SK-N-SH (cell line): ENCODE measurements at regions not wholly inside any gene's neighbourhood (a gene's known extent, or its start where the extent isn't known, plus 50 kb on each side); places are given as distances from the start of the nearest gene placed in this dataset.

Experiments
- CTCF ChIA-PET: fragments of 300-600, 350-600 bp; formaldehyde crosslinking; extraction: SDS; loops from one replicate; lab custom pipeline; 2021; lab: Yijun Ruan, JAX
- POLR2A ChIA-PET: fragments of 350-600 bp; sonication (Branson Sonifier 250); formaldehyde crosslinking; extraction: SDS; loops from one replicate; lab custom pipeline; 2020; ENCODE audit warnings: antibody characterized with exemption, inconsistent platforms; lab: Yijun Ruan, JAX
- DNase-seq: peaks from one replicate; pipeline ENCODE4 v3.0.0; 2012
- H2AFZ ChIP-seq: fragments of 200-600 bp; sonication (generic); 2 replicates; pipeline ENCODE4 v1.8.1; 2016; ENCODE audit warnings: antibody characterized with exemption, mild to moderate bottlenecking, low read depth
- H3F3A ChIP-seq: fragments of 200-600 bp; sonication (generic); replicated peaks from 2 replicates; pipeline ENCODE3; 2016; ENCODE audit warnings: antibody characterized with exemption, mild to moderate bottlenecking; ENCODE audit not compliant: insufficient read depth
- H3K27ac ChIP-seq, 2 experiments: fragments of 200-500 bp in 1 of 2; fragments of 200-600 bp in 1 of 2; sonication (Bioruptor generic) in 1 of 2; sonication (generic), shearing (Covaris generic) in 1 of 2; 2 replicates each; pipeline versions ENCODE4 v1.5.1 to v1.6.1; 2014 to 2016; ENCODE audit warnings: low read depth in 2 of 2, inconsistent platforms in 1 of 2, low read length in 1 of 2, mild to moderate bottlenecking in 1 of 2, mixed read lengths in 1 of 2
- H3K27me3 ChIP-seq: fragments of 200-600 bp; sonication (generic), shearing (Covaris generic); 2 replicates; pipeline ENCODE4 v1.6.1; 2016; ENCODE audit warnings: mixed run types; ENCODE audit not compliant: insufficient read depth
- H3K36me3 ChIP-seq, 2 experiments: fragments of 200-500 bp in 1 of 2; fragments of 200-600 bp in 1 of 2; sonication (Bioruptor generic) in 1 of 2; sonication (generic) in 1 of 2; replicated peaks in 1 of 2; 2 replicates each; pipeline versions ENCODE3 to v1.5.1; 2014 to 2016; ENCODE audit warnings: low read length in 1 of 2, mild to moderate bottlenecking in 1 of 2; ENCODE audit not compliant: insufficient read depth in 2 of 2, control insufficient read depth in 1 of 2
- H3K4me1 ChIP-seq, 2 experiments: fragments of 200-500 bp in 1 of 2; fragments of 200-600 bp in 1 of 2; sonication (Bioruptor generic) in 1 of 2; sonication (generic), shearing (Covaris generic) in 1 of 2; 2 replicates each; pipeline versions ENCODE4 v1.5.1 to v1.6.1; 2014 to 2016; ENCODE audit warnings: low read depth in 1 of 2, low read length in 1 of 2, mixed run types in 1 of 2; ENCODE audit not compliant: insufficient read depth in 2 of 2, control insufficient read depth in 1 of 2
- H3K4me2 ChIP-seq: fragments of 200-600 bp; sonication (generic), shearing (Covaris generic); 2 replicates; pipeline ENCODE4 v1.6.1; 2017; ENCODE audit warnings: mixed run types
- H3K4me3 ChIP-seq, 2 experiments: fragments of 200-500 bp in 1 of 2; fragments of 200-600 bp in 1 of 2; sonication (Bioruptor generic) in 1 of 2; sonication (generic), shearing (Covaris generic) in 1 of 2; 2 replicates each; pipeline versions ENCODE4 v1.5.1 to v1.8.1; 2014 to 2016; ENCODE audit warnings: low read depth in 2 of 2, inconsistent platforms in 1 of 2, low read length in 1 of 2, mild to moderate bottlenecking in 1 of 2, mixed read lengths in 1 of 2, moderate library complexity in 1 of 2
- H3K79me2 ChIP-seq: fragments of 200-600 bp; sonication (generic); 2 replicates; pipeline ENCODE4 v1.8.1; 2017; ENCODE audit warnings: mild to moderate bottlenecking; ENCODE audit not compliant: insufficient read depth
- H3K9ac ChIP-seq: fragments of 200-600 bp; sonication (generic); 2 replicates; pipeline ENCODE4 v1.6.1; 2017; ENCODE audit warnings: mixed run types
- H3K9me2 ChIP-seq: fragments of 200-600 bp; sonication (generic); 2 replicates; pipeline ENCODE4 v1.6.1; 2017; ENCODE audit warnings: mixed run types
- H3K9me3 ChIP-seq: fragments of 200-600 bp; sonication (generic); 2 replicates; pipeline ENCODE4 v1.6.1; 2017; ENCODE audit warnings: mixed run types, mild to moderate bottlenecking, moderate library complexity
- H4K20me1 ChIP-seq: fragments of 200-600 bp; sonication (generic); 2 replicates; pipeline ENCODE4 v1.6.1; 2017; ENCODE audit warnings: mild to moderate bottlenecking, mixed run types; ENCODE audit not compliant: insufficient read depth
- CHD2 ChIP-seq: fragments of 150-350 bp; IDR thresholded peaks from 2 replicates; pipeline ENCODE4 v1.6.1; 2018; ENCODE audit warnings: low read length; ENCODE audit not compliant: partially characterized antibody
- CTCF ChIP-seq: fragments of 200-600 bp; sonication (generic); IDR thresholded peaks from 2 replicates; pipeline ENCODE4 v1.6.1; 2017; ENCODE audit warnings: antibody characterized with exemption, mild to moderate bottlenecking, moderate library complexity
- EZH2phosphoT487 ChIP-seq: fragments of 200-600 bp; sonication (generic); IDR thresholded peaks from 2 replicates; pipeline ENCODE4 v1.6.1; 2017; ENCODE audit warnings: low read depth, mixed run types, mild to moderate bottlenecking, antibody characterized with exemption, moderate library complexity, borderline replicate concordance
- FOSL2 ChIP-seq: IDR thresholded peaks from 2 replicates; pipeline ENCODE4 v1.4.0; 2012; ENCODE audit warnings: low read depth, mild to moderate bottlenecking, moderate library complexity, borderline replicate concordance
- FOXM1 ChIP-seq: IDR thresholded peaks from 2 replicates; pipeline ENCODE4 v1.4.0; 2012; ENCODE audit warnings: low read depth, mild to moderate bottlenecking
- IRF3 ChIP-seq: fragments of 150-350 bp; IDR thresholded peaks from 2 replicates; pipeline ENCODE4 v1.6.1; 2016; ENCODE audit warnings: mild to moderate bottlenecking, low read depth, low read length
- JUND ChIP-seq: IDR thresholded peaks from 2 replicates; pipeline ENCODE4 v1.4.0; 2012
- MXI1 ChIP-seq: IDR thresholded peaks from 2 replicates; pipeline ENCODE4 v1.6.1; 2012; ENCODE audit warnings: mild to moderate bottlenecking, low read depth, low read length, improper control_type of control experiment
- NFIC ChIP-seq: IDR thresholded peaks from 2 replicates; pipeline ENCODE4 v1.4.0; 2012; ENCODE audit warnings: borderline replicate concordance
- RAD21 ChIP-seq: IDR thresholded peaks from 2 replicates; pipeline ENCODE4 v1.6.1; 2012; ENCODE audit warnings: mild to moderate bottlenecking, low read length
- RCOR1 ChIP-seq: fragments of 150-350 bp; IDR thresholded peaks from 2 replicates; pipeline ENCODE4 v1.6.1; 2017; ENCODE audit warnings: antibody characterized with exemption, low read length
- RXRA ChIP-seq: IDR thresholded peaks from 2 replicates; pipeline ENCODE4 v1.4.0; 2012; ENCODE audit warnings: low read depth, mild to moderate bottlenecking, borderline replicate concordance
- SIN3A ChIP-seq: IDR thresholded peaks from 2 replicates; pipeline ENCODE4 v1.6.1; 2012; ENCODE audit warnings: low read depth, mild to moderate bottlenecking, low read length, moderate library complexity, borderline replicate concordance
- SMC3 ChIP-seq: IDR thresholded peaks from 2 replicates; pipeline ENCODE4 v1.6.1; 2012; ENCODE audit warnings: low read depth, low read length, improper control_type of control experiment
- TAF1 ChIP-seq: IDR thresholded peaks from 2 replicates; pipeline ENCODE4 v1.6.1; 2012; ENCODE audit warnings: low read depth, mild to moderate bottlenecking, low read length, moderate library complexity, borderline replicate concordance
- TCF12 ChIP-seq: IDR thresholded peaks from 2 replicates; pipeline ENCODE4 v1.4.0; 2012
- TEAD4 ChIP-seq: IDR thresholded peaks from 2 replicates; pipeline ENCODE4 v1.4.0; 2012; ENCODE audit warnings: mild to moderate bottlenecking, borderline replicate concordance; ENCODE audit not compliant: insufficient read depth
- YY1 ChIP-seq: IDR thresholded peaks from 2 replicates; pipeline ENCODE4 v1.4.0; 2012; ENCODE audit warnings: low read depth, mild to moderate bottlenecking
- WGBS: methylation state at CpG from one replicate; pipeline ENCODE4 v1.1.6; 2017; ENCODE audit warnings: low lambda C conversion rate; 5-methylcytosine and 5-hydroxymethylcytosine counted together
- TF ChIP-seq, protein P1 (sequence below): IDR thresholded peaks from 2 replicates; pipeline ENCODE4 v1.4.0; 2012; ENCODE audit warnings: low read depth
- TF ChIP-seq, protein P2 (sequence below): IDR thresholded peaks from 2 replicates; pipeline ENCODE4; 2012

DNA sequence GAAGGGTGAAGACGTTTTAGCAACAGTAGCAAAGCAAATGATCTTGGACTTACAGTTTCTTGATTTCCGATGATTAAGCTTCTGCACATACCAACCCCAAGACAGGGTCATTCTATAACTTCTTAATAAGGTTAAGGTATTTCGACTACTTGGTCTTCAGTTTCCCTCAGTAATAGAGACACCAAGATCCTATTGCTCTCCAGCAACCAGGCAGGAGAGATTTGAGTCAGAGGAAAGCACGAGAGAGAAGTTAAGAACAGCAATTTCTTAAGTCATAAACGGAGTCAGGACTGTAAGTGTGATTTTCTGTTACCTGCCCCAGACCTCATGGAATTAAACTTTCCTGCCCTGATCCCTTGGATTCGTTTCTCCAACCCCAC, 215.6 kb downstream of the TTC8 start:
- peak overlapping the region; percentile 55; the same call in 1 of the 2 replicates for H3K9ac ChIP-seq
- CTCF ChIA-PET, result interaction anchor here (0.9 to 3.7 kb wide), 13 partner anchors 10 to 871 kb away, joined by 3 to 13 read pairs (median 4); no protein-coding TSS in a partner anchor
- TF ChIP-seq RAD21 (no peak), RXRA (no peak), NFIC (no peak), SMC3 (no peak), FOXM1 (no peak)
- TF ChIP-seq, protein P1, sequence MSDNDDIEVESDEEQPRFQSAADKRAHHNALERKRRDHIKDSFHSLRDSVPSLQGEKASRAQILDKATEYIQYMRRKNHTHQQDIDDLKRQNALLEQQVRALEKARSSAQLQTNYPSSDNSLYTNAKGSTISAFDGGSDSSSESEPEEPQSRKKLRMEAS, result no peak
- TF ChIP-seq, all 33 proteins: peak for 0
- Histone ChIP-seq H3K27me3 (no peaks in the 10 kb centered on the region), H4K20me1 (no peaks in the 10 kb centered on the region), H3K9me2 (0 out of 2 replicates have a peak, but pooled peaks cover 3% of the 10 kb centered on the region), H3K4me2 (peak overlapping the region; percentile 78), H2AFZ (no peak overlapping the region), H3K27ac (peak overlapping the region; percentile 89 to 98), H3K9me3 (no peaks in the 10 kb centered on the region), H3K36me3 (no peaks in the 10 kb centered on the region), H3K4me1 (peaks cover 12 to 19% of the 10 kb centered on the region in 2 experiments), H3F3A (peaks cover 8% of the 10 kb centered on the region), H3K4me3 (peak overlapping the region; percentile 48 to 59; a peak in 1 of 4 replicates), H3K79me2 (no peaks in the 10 kb centered on the region)
- 45% methylated on average over 6 of the region's 6 CpGs for WGBS
- POLR2A ChIA-PET, result interaction anchor here (1.2 to 1.5 kb wide), 2 partner anchors 136 to 173 kb away, joined by 3 to 9 read pairs; no protein-coding TSS in a partner anchor
- DNase-seq, result no peak

DNA sequence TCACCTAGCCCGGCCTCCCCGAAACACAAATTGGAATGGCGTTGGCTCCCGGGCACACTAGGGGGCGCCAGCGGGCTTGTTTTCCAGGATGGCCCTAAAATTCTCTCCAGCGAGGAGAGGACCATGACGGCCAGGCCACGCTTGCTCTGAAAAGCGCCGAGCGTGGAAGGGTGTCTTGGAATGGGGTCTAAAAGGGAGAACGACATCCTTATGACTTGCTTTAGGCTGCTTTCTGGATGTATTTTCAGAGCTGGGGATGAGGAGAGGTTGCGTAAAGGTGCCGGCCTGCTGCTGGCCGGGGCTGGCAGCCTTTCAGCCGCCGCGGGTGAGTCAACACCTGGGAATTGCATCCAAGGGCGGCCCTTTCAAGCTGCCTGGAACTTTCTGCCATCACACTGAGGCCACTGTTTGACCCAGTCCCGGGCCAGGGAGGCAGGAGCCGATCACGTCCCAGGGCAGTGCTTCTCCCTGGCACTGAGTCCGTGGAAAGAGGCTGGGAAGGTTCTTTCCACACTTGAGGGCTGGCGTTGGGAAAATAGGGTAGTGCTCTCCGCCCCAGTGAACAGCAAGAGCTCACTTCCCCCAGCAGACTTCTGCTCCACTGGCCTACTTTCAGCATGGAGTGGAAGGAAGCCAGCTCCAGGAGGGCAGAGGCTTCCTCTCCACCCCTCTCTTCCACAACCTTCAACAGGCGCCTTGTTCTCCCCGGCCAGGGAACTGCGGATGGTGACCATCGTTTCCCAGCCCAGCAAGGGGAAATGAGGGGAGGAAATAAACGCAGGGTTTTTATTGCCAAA, 216.2 kb downstream of the TTC8 start:
- Histone ChIP-seq H3K4me3 (peak overlapping the region; percentile 48 to 59), H3K27ac (peak overlapping the region; percentile 89 to 98), H3K4me1 (peaks cover 12 to 19% of the 10 kb centered on the region in 2 experiments), H3K9me3 (no peaks in the 10 kb centered on the region), H3K9me2 (0 out of 2 replicates have a peak, but pooled peaks cover 3% of the 10 kb centered on the region), H3K79me2 (no peaks in the 10 kb centered on the region), H4K20me1 (no peaks in the 10 kb centered on the region), H2AFZ (peak overlapping the region; percentile 65), H3K36me3 (no peaks in the 10 kb centered on the region), H3K9ac (peak overlapping the region; percentile 55; the same call in 1 of the 2 replicates), H3K27me3 (no peaks in the 10 kb centered on the region), H3F3A (peaks cover 8% of the 10 kb centered on the region), H3K4me2 (peak overlapping the region; percentile 78)
- ChIA-PET CTCF (interaction anchor here (0.6 to 3.7 kb wide), 37 partner anchors 11 to 896 kb away, joined by 3 to 13 read pairs (median 4); no protein-coding TSS in a partner anchor), POLR2A (interaction anchor here (1.0 to 1.5 kb wide), 5 partner anchors 55 to 914 kb away, joined by 3 to 9 read pairs (median 3); partner anchors contain the start of gene EFCAB11)
- peak; percentile 83 for DNase-seq
- 14% methylated on average over 27 of the region's 31 CpGs for WGBS
- TF ChIP-seq TAF1 (no peak), CTCF (peak; percentile 99), SMC3 (peak; percentile 87), JUND (peak; percentile 73), EZH2phosphoT487 (no peak), RCOR1 (no peak), TEAD4 (peak; percentile 71; the same call in 1 of the 2 replicates), MXI1 (peak; percentile 48; the same call in 1 of the 2 replicates), SIN3A (peak; percentile 28; the same call in 1 of the 2 replicates), TCF12 (peak; percentile 27; the same call in 1 of the 2 replicates), NFIC (peak; percentile 67), FOSL2 (peak; percentile 77), RXRA (peak; percentile 72; the same call in 1 of the 2 replicates), CHD2 (peak; percentile 70), IRF3 (no peak), YY1 (peak; percentile 18; the same call in 1 of the 2 replicates)
- TF ChIP-seq, protein P1, result peak; percentile 32; the same call in 1 of the 2 replicates
- TF ChIP-seq, protein P2, sequence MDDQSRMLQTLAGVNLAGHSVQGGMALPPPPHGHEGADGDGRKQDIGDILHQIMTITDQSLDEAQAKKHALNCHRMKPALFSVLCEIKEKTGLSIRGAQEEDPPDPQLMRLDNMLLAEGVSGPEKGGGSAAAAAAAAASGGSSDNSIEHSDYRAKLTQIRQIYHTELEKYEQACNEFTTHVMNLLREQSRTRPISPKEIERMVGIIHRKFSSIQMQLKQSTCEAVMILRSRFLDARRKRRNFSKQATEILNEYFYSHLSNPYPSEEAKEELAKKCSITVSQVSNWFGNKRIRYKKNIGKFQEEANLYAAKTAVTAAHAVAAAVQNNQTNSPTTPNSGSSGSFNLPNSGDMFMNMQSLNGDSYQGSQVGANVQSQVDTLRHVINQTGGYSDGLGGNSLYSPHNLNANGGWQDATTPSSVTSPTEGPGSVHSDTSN, result no peak; the same call in 1 of the 2 replicates
